GM18951 (cell line): ENCODE measurements at regions not wholly inside any gene's neighbourhood (a gene's known extent, or its start where the extent isn't known, plus 50 kb on each side); places are given as distances from the start of the nearest gene placed in this dataset.
"Not testable (repeated sequence)": the region's sequence is repeated elsewhere in the genome, so short reads cannot be mapped to it uniquely, and the experiment has no call there.

Experiments used
- POLR2A ChIP-seq: IDR thresholded peaks from 4 replicates; pipeline ENCODE4 v1.6.1; 2011; ENCODE audit warnings: mild to moderate bottlenecking; ENCODE audit not compliant: insufficient read length, insufficient read depth; ENCODE audit errors: extremely low read depth
- in situ Hi-C: fragments of 300-500 bp; cut with MboI; formaldehyde crosslinking; loops from one replicate; pipeline ENCODE4 v1.12.0; 2022; ENCODE audit warnings: low sequenced_read_pairs, mixed read lengths, inconsistent platforms; ENCODE audit not compliant: unreplicated experiment

DNA sequence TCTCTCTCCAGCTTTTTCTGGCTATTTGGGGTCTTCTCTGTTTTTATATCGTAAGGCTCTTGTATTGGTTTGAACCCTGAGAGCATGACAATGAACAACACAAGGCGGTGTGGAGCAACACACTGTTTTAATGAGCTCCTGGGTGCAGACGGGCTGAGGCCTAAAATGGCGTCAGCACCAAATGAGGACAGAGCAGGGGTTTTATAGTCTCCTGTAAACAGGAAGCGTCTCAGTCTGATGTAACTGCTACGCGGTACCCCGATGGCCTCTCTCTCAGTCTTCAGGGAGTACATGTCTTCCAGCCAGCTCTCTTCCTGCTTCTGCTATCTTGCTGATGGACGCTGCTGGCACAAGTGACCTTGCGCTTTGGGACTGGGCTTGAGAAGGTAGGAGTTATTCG, 95.9 kb upstream of the CCDC71L start:
- TF ChIP-seq POLR2A, result no peak
- in situ Hi-C loops, result loop anchor here (10.0 kb wide), 1 partner anchor 52 kb away; no protein-coding TSS in a partner anchor

DNA sequence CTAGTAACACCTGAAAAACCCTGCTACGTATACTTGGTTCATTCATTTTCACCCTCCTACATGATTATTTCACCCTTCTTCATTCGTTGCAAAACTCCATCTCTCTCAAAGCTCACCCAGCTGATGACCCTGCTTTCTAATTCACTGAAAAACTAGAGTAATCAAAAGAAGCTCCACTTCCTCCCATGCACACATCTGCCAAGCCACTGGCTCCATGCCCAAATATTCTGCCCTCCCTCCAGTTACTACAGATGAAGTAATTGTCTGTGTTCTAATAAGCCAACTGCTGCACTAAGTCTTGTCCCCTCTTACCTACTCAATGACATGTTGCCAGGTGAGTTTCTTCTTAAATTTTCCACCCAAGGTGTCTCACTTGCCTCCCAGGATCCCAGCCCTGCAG, 96.9 kb upstream of the CCDC71L start:
- no peak for TF ChIP-seq POLR2A
- in situ Hi-C loops, result loop anchor here (10.0 kb wide), 1 partner anchor 53 kb away; no protein-coding TSS in a partner anchor

DNA sequence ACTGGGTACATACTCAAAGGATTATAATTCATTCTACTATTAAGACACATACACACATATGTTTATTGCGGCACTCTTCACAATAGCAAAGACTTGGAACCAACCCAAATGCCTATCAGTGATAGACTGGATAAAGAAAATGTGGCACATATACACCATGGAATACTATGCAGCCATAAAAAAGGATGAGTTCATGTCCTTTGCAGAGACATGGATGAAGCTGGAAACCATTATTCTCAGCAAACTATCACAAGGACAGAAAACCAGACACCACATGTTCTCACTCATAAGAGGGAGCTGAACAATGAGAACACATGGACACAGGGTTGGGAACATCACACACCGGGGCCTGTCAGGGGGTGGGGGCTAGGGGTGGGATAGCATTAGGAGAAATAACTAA, 101.9 kb upstream of the CCDC71L start:
- in situ Hi-C loops, result not testable (repeated sequence)

DNA sequence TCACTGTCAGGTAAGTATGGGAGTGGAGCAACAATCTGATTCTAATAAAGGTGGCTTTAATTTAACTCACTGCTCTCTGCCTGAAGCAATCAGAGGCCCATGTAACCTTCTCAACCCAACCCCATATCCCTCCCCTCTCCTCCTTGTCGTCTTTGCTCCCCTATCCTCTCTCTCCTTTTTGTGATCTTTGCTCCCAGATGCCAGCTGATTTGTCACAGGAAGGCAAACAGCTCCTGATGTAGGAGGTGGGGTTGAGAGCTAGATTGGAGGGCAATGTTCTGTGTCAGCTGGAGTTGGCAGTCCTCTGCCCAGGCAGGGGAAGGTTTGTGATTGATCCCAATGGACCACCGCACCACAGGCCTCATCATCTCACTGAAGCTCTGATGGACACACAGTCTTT, 101.4 kb upstream of the PIK3CG start:
- in situ Hi-C loops, result no loop called here
- no peak for TF ChIP-seq POLR2A

DNA sequence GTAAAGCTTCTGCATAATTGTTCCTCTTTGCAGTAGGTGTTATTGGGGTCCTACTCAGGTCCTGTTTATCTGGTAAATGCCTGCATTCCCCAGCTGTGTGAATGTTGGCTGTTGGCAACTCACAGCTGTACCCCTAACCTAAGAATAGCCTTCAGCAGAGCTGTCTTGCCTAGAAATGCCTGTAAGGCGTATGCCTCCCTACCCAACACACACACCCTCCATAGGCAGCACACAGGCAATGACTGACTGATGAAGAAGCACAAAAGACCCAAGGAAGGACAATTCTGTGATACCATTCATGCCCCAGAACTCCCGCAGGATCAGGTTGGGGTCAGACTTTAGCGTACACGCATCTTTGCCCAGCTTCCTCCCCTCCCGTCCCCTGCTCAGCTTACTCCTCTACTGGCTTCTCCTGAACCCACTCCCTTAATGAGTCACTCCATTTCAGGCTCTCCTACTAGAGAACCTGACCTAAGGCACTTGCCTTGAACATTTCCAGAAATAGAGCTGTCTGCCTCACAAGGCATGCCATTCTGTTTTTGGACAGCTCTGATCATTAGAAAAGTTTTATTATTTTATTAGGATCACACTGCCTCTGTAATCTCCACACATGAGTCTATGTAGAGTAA, 99.2 kb upstream of the PIK3CG start:
- in situ Hi-C loops, result no loop called here
- TF ChIP-seq POLR2A, result no peak

DNA sequence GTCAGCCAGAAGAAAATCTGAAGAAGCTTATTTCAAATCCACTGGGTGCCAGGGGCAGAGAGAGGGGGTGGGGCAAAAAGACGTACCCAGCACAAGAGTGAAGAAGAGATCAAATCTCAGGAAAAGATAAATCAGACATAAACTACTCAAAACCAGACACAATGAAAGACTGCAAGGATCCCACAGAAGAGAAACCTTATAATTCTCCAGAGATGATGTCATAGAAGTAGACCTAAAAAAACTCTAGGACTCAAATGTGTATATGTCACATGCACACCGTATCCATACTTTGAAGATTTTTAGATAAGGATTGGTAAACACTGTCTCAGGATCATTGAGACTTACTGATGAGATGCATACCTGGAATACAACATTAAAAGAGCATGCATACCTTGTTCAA, 98.5 kb upstream of the PIK3CG start:
- in situ Hi-C loops, result no loop called here
- TF ChIP-seq POLR2A, result no peak

DNA sequence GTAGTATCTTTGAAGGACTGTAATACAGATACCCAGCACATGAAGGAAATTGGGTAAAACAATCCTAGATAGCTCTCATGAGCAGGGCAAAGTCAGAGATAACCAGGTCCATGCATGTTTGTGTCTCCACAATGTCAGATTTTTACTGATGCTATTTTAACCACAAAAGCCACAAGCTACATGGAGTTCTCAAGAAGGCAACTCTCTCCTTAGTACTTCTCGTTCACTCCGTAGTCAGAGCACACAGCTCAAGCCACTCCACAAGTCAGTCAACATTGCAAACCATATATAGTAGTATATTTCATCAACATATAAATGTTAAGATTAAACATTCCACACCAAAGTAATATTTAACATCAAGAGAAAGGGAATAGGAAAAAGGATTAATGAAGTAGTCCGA, 98.0 kb upstream of the PIK3CG start:
- TF ChIP-seq POLR2A, result no peak
- in situ Hi-C loops, result no loop called here

DNA sequence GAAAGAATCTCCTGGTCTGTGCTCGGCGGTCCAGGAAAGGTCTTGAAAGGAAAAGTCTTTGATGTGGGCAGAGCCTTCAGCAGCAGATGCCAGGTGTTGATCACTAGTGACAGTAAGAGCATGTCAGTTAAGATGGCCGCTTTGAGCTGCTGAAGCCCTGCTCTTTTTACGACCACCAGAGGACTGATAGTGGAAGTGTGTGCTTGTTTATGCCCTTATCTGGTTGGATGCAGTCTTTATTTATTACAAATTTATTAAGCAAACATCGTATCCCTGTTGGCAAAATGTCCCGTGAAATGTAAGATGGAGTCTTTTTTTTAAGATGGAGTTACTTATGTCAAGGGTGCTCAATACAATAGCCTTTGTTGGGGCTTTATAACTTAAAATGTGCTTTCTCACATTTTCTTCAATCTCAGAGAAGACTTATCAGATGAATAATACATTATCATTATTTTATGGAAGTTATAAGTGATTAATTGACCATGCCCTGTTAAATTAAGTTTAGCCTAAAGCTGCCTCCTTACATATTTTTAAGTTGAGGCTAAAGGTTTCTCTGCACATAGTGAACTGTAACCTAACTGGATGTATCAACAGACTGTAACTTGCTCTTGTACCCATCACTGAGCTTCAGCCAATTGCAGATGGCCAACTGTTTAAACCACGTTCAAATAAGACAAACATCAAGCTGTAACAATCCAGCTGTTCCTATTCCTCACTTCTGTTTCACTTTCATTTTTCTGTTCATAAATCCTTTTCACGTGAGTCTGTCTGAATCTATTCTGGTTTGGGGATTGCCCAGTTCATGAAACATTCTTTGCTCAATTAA, 97.4 kb upstream of the PIK3CG start:
- no peak for TF ChIP-seq POLR2A
- in situ Hi-C loops, result no loop called here

DNA sequence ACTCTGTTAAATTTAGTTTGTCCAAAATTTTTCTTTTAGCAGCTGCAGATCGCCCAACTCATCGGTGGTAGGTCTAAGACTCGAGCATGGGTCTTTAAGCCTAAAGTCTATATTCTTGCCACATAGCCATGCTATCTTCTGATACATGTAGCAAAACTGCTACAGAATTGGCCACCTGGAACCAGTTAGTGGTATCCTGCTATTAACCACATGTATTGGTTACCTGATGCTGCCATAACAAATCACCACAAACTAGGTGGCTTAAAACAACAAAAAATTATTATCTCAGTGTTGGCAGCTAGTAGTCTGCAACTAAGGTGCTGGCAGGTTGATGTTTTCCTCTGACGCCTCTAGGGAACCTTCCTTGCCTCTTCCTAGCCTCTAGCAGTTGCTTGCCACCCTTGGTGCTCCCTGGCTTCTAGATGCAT, 96.7 kb upstream of the PIK3CG start:
- in situ Hi-C loops, result no loop called here
- TF ChIP-seq POLR2A, result no peak

DNA sequence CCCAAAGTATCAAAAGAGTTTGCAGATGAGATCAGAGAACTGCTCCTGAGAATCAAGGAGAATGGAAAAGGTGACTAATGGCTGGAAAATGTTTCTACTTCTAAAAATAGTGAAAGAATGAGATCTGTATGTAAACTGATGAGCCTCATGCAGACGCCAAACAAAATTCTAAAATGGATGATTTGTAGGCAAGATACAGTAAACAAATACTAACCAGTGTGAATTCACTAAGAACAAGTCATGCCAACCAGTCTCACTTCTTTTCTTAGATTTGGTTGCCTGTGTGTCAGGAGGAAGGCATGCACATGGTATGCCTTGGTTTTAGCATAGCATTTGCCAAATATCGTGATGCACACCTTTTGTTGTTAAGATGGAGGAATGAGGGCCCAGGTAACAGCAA, 94.9 kb upstream of the PIK3CG start:
- TF ChIP-seq POLR2A, result no peak
- in situ Hi-C loops, result no loop called here

DNA sequence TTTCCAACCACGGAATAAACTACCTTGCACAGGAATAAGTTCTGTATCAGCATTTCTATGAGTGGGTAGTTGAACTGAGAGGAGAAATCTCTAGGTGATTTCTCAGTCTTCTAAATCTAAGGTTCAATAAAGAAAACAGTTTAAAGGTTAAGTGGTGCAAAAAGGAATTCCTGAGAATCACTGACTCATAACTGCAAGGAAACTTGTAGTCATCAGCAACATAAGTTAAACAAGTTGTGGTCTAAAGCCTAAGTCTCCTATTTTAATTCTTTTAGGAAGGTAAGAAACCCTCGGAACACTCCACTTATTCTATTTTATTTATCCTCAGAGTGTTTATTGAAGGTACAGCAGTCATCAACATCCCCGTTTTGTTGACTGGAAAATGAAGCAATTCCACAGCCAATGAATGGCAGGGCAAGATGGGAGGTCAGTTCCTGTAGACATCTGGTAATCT, 92.4 kb upstream of the PIK3CG start:
- in situ Hi-C loops, result no loop called here
- no peak for TF ChIP-seq POLR2A

DNA sequence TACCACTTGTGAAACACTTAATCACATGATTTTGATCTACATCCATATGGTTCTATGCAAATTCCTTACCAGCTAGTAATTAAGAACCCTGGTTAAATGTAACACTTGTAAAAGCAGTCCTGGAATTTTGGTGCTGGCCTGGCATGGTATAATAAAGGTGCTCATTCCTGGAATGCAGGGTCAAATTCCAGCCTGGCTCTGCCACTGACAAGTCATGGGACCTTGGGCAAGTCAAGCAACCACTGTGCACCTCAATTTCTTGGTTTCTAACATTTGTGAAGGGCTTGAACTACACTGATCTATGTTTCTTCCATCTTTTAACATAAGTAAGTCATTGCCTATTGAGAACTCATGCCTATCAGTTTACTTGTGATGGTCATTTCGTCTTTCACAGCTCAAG, 91.9 kb upstream of the PIK3CG start:
- TF ChIP-seq POLR2A, result no peak
- in situ Hi-C loops, result no loop called here

DNA sequence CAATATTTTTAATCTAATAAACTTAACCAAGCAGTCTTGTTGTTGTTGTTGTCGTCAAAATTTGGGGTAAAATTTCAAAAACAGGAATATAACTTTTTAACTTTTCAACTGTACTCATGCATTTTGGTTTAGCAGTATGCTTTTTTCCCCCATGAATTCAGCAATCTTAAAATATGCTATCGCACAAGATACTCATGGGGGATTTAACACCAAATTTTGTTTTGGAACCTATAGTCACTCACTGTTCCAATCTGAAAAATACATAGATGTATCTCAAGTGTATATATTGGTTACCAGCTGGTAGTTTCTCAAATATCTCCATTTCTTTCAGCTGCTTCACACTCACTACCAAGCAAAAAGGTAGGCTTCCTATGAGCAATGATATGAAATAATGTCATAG, 91.4 kb upstream of the PIK3CG start:
- in situ Hi-C loops, result no loop called here
- TF ChIP-seq POLR2A, result no peak

DNA sequence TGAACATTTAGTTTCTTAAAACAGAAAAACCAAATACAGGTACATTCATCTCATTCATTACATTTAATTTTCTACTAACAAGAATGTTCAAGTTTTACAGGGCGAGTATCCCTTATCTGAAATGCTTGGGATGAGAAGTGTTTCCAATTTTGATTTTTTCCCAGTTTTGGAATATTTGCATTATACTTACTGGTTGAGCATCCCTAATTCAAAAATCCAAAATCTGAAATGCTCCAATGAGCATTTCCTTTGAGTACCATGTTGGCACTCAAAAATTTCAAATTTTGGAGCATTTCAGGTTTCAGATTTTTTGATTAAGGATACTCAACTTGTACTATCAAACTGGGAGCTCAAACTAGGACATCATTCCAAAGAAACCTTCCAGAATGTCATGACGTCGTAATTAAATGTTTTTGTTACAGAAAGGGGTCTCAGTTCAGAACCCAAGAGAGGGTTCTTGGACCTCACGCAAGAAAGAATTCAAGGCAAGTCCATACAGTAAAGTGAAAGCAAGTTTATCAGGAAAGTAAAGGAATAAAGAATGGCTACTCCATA, 90.8 kb upstream of the PIK3CG start:
- in situ Hi-C loops, result no loop called here
- no peak for TF ChIP-seq POLR2A
